Thyroid gland (tissue), 4 donors: ENCODE measurements at regions not wholly inside any gene's neighbourhood (a gene's known extent, or its start where the extent isn't known, plus 50 kb on each side); places are given as distances from the start of the nearest gene placed in this dataset.

Source experiments
- CTCF ChIP-seq, 6 experiments: fragments of 200-600 bp in 3 of 6; fragments of 450-650 bp in 3 of 6; sonication (generic) in 3 of 6; IDR thresholded peaks; one replicate each; pipeline ENCODE4 v1.5.1; 2016 to 2019; ENCODE audit warnings: antibody characterized with exemption in 6 of 6, mild to moderate bottlenecking in 2 of 6, inconsistent platforms in 1 of 6, moderate library complexity in 1 of 6
- POLR2A ChIP-seq, 2 donors: fragments of 450-650 bp; IDR thresholded peaks; one replicate each; pipeline ENCODE4 v1.6.1; 2017; ENCODE audit warnings: antibody characterized with exemption in 2 of 2, mild to moderate bottlenecking in 2 of 2, moderate library complexity in 1 of 2

GRCh38 chr6:14950103-14950969 is 295.5 kb upstream of the JARID2 start:
- TF ChIP-seq CTCF (IDR thresholded peaks at IDR 0.05) (no peak), POLR2A (IDR thresholded peaks at IDR 0.05) (no peak)
